GM10266 (cell line): ENCODE measurements at regions not wholly inside any gene's neighbourhood (a gene's known extent, or its start where the extent isn't known, plus 50 kb on each side); places are given as distances from the start of the nearest gene placed in this dataset.
"Not testable (repeated sequence)": the region's sequence is repeated elsewhere in the genome, so short reads cannot be mapped to it uniquely, and the experiment has no call there.

Source experiments
- DNase-seq: peaks from one replicate; pipeline ENCODE4 v3.0.0; 2012; ENCODE audit errors: extremely low spot score
- CTCF ChIP-seq: IDR thresholded peaks from 2 replicates; pipeline ENCODE4 v1.5.1; 2012; ENCODE audit warnings: mild to moderate bottlenecking, low read depth; ENCODE audit not compliant: control insufficient read depth, insufficient read depth; ENCODE audit errors: missing control alignments

DNA sequence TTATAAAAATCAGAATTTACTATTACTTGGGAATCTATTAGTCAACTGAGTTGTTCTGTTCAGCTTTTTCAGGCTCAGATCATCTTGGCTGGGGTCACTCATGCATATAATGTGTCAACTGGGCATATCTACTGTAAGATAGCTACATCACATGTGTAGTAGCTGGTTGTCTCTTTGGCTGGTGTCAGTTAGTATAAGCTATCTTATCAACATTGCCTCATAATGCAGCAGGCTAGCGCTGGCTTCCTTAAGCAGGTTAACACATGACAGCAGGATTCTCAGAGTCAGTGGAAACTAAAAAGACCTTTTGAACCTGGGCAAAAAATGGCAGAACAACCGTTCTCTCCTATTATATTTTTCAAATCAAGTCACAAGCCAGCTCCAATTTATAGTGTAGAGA is 378.3 kb upstream of the PCDH10 start:
- TF ChIP-seq CTCF, result no peak
- no peak for DNase-seq

DNA sequence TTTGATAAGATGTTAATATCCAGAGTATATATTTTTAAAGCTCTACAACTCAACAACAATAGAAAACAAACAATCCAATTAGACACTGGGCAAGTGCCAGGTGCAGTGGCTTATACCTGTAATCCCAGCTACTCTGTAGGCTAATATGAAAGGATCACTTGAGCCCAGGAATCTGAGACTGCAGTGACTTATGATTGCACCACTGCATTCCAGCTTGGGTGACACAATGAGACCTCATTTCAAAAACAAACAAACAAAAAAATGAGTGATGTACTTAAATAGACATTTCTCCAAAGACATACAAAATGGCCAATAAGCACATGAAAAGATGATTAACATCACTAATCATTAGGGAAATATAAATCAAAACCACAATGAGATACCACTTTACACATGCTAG is 356.8 kb upstream of the PCDH10 start:
- TF ChIP-seq CTCF, result no peak

GRCh38 chr4:132797856-132798255 is 351.2 kb upstream of the PCDH10 start:
- no peak for DNase-seq
- no peak for TF ChIP-seq CTCF

More for the DNA sequence above, 356.8 kb upstream of the PCDH10 start:
- no peak for DNase-seq

DNA sequence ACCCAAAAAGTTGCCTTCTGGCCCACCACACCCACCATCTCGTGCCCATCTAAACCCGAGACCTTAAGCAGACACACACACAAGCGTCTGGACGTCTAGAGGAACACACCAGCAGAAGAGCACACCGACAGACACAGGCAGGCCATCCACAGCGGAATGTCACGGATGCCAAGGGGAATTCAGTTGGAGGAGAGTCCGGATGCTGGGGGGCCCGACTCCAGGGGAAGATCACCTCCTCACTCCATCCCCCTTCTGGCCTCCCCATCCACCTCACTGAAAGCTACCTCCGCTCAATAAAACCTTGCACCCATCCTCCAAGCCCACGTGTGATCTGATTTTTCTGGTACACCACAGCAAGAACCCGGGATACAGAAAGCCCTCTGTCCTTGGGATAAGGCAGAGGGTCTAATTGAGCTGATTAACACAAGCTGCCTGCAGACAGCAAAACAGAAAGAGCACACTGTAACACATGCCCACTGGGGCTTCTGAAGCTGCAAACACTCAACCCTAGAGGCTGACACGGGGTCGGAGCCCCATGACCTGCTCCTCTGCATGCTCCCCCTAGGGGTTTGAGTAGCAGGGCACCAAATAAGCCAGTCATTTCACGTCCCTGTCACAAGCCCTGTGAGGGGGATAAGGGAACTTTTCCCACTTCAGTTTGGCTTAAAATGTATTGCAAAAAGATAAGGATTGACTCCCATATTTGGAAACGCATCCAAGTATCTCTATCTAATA is 339.6 kb upstream of the PCDH10 start:
- no peak for DNase-seq

GRCh38 chr4:132813061-132813460 is 336.0 kb upstream of the PCDH10 start:
- not testable (repeated sequence) for DNase-seq

More for the DNA sequence above, 339.6 kb upstream of the PCDH10 start:
- no peak for TF ChIP-seq CTCF

GRCh38 chr4:132818091-132818490 is 331.0 kb upstream of the PCDH10 start:
- DNase-seq, result no peak
- no peak for TF ChIP-seq CTCF

GRCh38 chr4:132823419-132823818 is 325.7 kb upstream of the PCDH10 start:
- DNase-seq, result no peak
- TF ChIP-seq CTCF, result no peak

DNA sequence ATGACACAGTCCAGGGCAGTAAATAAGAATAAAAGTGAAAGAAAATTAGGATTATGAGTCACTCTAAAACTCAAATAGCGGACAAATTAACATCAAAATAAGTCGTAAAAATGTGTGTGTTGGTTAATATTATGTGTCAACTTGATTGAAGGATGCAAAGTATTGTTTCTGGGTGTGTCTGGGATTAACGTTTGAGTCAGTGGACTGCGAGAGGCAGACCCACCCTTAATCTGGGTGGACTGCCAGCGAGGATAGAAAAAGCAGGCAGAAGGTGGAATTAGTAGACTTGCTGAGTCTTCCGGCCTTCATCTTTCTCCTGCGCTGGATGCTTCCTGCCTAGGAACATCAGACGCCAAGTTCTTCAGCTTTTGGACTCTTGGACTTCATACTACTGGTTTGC is 324.3 kb upstream of the PCDH10 start:
- TF ChIP-seq CTCF, result no peak
- no peak for DNase-seq
